ENCODE measurements at regions not wholly inside any gene's neighbourhood (a gene's known extent, or its start where the extent isn't known, plus 50 kb on each side); places are given as distances from the start of the nearest gene placed in this dataset.

- H3K36me3 Mint-ChIP-seq (ENCODE audit: low read depth) = no peaks in the 10 kb centered on the region
- no peak overlapping the region for H3K27ac Mint-ChIP-seq
- peaks cover 3% of the 10 kb centered on the region for H3K9me3 Mint-ChIP-seq
- H3K4me1 Mint-ChIP-seq = peaks cover 30% of the 10 kb centered on the region
- H3K27me3 Mint-ChIP-seq (ENCODE audit: low read depth) = no peaks in the 10 kb centered on the region
- TF ChIP-seq CTCF (IDR thresholded peaks at IDR 0.05; ENCODE audit: unreplicated experiment in 3 of 3) = no peak
- no peak overlapping the region for H3K4me3 Mint-ChIP-seq
These were observed 260.9 kb downstream of the LTN1 start for GRCh38 chr21:28731700-28732321.

DNA sequence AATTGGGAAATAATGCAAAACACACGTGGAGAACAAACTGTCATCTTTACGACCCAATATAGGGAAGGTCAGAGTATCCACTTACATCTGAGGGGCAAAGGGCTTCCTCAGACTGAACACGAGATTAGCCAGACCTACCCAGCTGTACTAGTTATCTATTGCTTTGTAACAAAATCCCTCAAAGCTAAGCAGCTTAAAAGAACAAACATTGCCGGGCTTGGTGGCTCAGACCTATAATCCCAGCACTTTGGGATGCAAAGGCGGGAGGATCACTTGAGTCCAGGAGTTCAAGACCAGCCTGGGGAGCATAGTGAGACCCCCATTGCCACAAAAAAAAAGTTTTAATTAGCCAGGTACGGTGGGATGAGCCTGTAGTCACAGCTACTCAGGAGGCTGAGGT is 262.8 kb downstream of the LTN1 start:
- Mint-ChIP-seq H3K27me3 (ENCODE audit: low read depth) (no peaks in the 10 kb centered on the region), H3K27ac (no peak overlapping the region), H3K4me1 (peaks cover 30% of the 10 kb centered on the region), H3K9me3 (peaks cover 3% of the 10 kb centered on the region), H3K4me3 (no peak overlapping the region), H3K36me3 (ENCODE audit: low read depth) (no peaks in the 10 kb centered on the region)
- TF ChIP-seq CTCF (IDR thresholded peaks at IDR 0.05; ENCODE audit: unreplicated experiment in 3 of 3) = no peak

- no peak for TF ChIP-seq CTCF (IDR thresholded peaks at IDR 0.05; ENCODE audit: unreplicated experiment in 3 of 3)
- H3K9me3 Mint-ChIP-seq = no peaks in the 10 kb centered on the region
- no peak overlapping the region for H3K27ac Mint-ChIP-seq
These were observed 264.9 kb downstream of the LTN1 start for GRCh38 chr21:28727809-28728208.

DNA sequence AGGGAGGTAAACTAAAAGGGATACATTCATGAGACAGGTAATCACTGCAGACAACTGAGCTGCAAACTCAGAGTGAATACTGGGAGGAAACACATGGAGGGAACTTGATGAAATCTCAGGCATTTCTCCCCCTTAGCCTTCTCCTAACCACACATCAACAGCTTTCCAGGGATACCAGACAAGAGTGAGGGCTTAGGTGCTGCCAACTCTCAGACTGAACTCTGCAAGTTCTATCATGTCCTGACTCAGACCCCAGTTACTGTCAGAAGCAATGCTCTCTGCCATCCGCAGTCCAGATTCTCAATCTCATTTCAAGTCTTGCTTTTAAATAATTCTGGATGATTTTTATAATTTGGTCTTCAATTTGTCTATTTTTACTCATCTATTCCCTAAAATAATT is 267.3 kb downstream of the LTN1 start:
- no peaks in the 10 kb centered on the region for H3K27me3 Mint-ChIP-seq (ENCODE audit: low read depth)
- H3K27ac Mint-ChIP-seq = no peak overlapping the region
- H3K4me1 Mint-ChIP-seq = peaks cover 20% of the 10 kb centered on the region
- H3K4me3 Mint-ChIP-seq = no peak overlapping the region
- TF ChIP-seq CTCF (IDR thresholded peaks at IDR 0.05; ENCODE audit: unreplicated experiment in 3 of 3) = no peak
- H3K9me3 Mint-ChIP-seq = no peaks in the 10 kb centered on the region
- H3K36me3 Mint-ChIP-seq (ENCODE audit: low read depth) = no peaks in the 10 kb centered on the region

More at GRCh38 chr21:28727809-28728208, 264.9 kb downstream of the LTN1 start:
- peaks cover 25% of the 10 kb centered on the region for H3K4me1 Mint-ChIP-seq
- no peaks in the 10 kb centered on the region for H3K36me3 Mint-ChIP-seq (ENCODE audit: low read depth)
- no peaks in the 10 kb centered on the region for H3K27me3 Mint-ChIP-seq (ENCODE audit: low read depth)
- no peak overlapping the region for H3K4me3 Mint-ChIP-seq

DNA sequence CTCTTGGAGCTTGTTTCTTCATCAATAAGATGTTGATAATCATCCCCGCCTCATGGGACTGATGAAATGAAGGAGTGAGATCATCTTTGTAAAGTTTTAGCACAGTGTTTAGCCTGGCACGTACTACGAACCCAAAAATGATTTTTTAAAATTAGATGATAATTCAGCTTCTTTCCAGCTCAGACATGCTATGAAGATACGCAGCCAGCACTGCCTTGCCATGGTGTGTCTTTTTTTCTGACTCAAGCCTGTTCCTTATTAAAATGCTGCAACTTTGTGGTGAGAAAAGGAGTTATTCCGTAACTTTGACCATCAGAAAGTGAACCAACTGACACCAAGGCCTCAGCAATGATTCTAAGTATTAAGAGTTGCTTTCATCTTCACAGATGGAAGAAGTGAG is 269.0 kb downstream of the LTN1 start:
- peak overlapping the region in 2 of 3 experiments; percentile 52 to 68 for H3K27ac Mint-ChIP-seq
- no peak overlapping the region for H3K4me3 Mint-ChIP-seq
- H3K4me1 Mint-ChIP-seq = peaks cover 12% of the 10 kb centered on the region
- no peaks in the 10 kb centered on the region for H3K27me3 Mint-ChIP-seq (ENCODE audit: low read depth)
- peaks cover 3% of the 10 kb centered on the region for H3K9me3 Mint-ChIP-seq
- no peaks in the 10 kb centered on the region for H3K36me3 Mint-ChIP-seq (ENCODE audit: low read depth)
- TF ChIP-seq CTCF (IDR thresholded peaks at IDR 0.05; ENCODE audit: unreplicated experiment in 3 of 3) = no peak

GRCh38 chr21:28719723-28720122 is 273.0 kb downstream of the LTN1 start:
- no peak overlapping the region for H3K4me3 Mint-ChIP-seq
- peaks cover 10% of the 10 kb centered on the region for H3K9me3 Mint-ChIP-seq
- H3K27ac Mint-ChIP-seq = no peak overlapping the region
- peaks cover 10% of the 10 kb centered on the region for H3K4me1 Mint-ChIP-seq
- H3K36me3 Mint-ChIP-seq (ENCODE audit: low read depth) = no peaks in the 10 kb centered on the region
- no peak for TF ChIP-seq CTCF (IDR thresholded peaks at IDR 0.05; ENCODE audit: unreplicated experiment in 3 of 3)
- H3K27me3 Mint-ChIP-seq (ENCODE audit: low read depth) = no peaks in the 10 kb centered on the region

All from nephron (organoid).